ENCODE measurements at regions not wholly inside any gene's neighbourhood (a gene's known extent, or its start where the extent isn't known, plus 50 kb on each side); places are given as distances from the start of the nearest gene placed in this dataset.
"Not testable (repeated sequence)": the region's sequence is repeated elsewhere in the genome, so short reads cannot be mapped to it uniquely, and the experiment has no call there.

GRCh38 chr6:27190126-27190525, 57.4 kb upstream of the PRSS16 start:
- no peak for DNase-seq (ENCODE audit: low read depth)

GRCh38 chr6:27194453-27194852, 53.0 kb upstream of the PRSS16 start:
- DNase-seq (ENCODE audit: low read depth), result not testable (repeated sequence)

GRCh38 chr6:27195547-27195946, 52.0 kb upstream of the PRSS16 start:
- DNase-seq (ENCODE audit: low read depth), result not testable (repeated sequence)
